ENCODE measurements at regions not wholly inside any gene's neighbourhood (a gene's known extent, or its start where the extent isn't known, plus 50 kb on each side); places are given as distances from the start of the nearest gene placed in this dataset.
A peak's percentile ranks its signal among the peaks of the same experiment; 100 is the strongest.

DNA sequence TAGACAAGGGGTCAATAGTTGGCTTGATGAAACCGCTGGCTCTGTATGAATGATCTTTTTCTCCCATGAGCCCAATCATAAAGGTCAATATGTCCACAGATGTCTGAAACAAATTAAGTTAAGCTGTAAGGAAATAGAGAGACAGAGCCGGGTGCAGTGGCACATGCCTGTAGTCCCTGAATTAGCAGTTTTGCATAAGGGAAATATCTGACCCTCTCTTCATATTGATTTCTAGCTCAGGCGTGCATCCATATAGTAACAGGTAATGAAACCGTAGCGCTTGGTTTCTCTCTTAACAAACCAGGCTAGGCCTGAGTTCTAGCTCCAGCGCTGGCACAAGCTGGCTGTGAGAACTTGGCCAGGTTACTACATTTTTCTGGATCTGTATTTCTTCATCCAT lies 118.1 kb upstream of the ERCC6L2 start:
- DNase-seq (ENCODE audit: low read depth in 2 of 2), result no peak

DNA sequence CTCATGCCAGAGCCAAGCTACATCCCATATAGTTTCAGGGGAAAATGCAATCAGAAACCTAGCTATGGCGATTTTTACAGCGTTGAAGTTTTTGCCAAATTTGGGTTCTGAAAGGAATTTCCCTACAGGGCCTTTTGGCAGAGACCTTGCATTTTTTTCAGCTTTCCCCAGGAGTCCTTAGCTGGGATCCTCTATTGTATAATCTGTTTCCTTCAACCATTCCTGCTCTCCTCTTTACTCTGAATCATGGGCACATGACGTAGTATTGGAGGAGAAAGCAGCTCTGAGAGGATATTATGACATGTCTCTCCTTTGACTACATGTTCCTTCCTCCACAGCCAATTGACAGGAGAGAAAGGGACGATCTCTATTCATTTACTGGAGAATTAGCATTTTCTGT lies 118.5 kb upstream of the ERCC6L2 start:
- peak; percentile 29 to 76 for DNase-seq (ENCODE audit: low read depth in 2 of 2)

DNA sequence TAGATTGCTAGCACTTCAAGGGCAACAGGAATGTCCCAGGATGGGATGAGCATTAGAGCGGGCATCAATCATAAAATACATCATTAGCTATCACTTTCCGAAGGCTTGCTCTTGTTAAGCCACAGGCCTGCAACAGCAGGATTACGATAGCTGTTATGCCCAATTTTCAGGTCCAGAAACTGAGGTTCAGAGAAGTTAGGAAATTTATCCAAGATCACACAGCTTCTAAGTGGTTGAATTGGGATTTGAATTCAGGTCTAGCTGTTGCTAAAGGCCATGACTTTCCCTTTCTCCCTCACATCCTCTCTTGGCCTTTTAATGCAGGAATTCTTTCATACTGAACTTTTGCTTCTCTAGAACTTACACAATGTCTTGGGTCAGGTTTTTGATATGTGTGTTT lies 119.4 kb upstream of the ERCC6L2 start:
- DNase-seq (ENCODE audit: low read depth in 2 of 2), result no peak

DNA sequence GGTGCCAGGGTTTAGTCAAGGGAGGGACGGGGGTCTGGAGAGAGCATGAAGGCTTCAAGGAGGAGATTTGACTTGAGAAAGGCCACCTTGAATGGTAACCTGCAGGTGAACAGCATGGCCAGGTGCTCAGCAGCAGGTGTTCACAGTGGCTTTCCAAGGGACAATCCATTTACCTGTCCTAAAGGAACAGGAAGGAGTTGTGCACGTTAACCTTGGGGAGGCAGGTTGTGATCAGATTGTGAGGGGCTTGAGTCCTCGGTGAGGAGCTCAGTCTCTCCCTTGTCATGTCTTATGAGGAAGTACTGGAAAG lies 120.1 kb upstream of the ERCC6L2 start:
- DNase-seq (ENCODE audit: low read depth in 2 of 2), result no peak

DNA sequence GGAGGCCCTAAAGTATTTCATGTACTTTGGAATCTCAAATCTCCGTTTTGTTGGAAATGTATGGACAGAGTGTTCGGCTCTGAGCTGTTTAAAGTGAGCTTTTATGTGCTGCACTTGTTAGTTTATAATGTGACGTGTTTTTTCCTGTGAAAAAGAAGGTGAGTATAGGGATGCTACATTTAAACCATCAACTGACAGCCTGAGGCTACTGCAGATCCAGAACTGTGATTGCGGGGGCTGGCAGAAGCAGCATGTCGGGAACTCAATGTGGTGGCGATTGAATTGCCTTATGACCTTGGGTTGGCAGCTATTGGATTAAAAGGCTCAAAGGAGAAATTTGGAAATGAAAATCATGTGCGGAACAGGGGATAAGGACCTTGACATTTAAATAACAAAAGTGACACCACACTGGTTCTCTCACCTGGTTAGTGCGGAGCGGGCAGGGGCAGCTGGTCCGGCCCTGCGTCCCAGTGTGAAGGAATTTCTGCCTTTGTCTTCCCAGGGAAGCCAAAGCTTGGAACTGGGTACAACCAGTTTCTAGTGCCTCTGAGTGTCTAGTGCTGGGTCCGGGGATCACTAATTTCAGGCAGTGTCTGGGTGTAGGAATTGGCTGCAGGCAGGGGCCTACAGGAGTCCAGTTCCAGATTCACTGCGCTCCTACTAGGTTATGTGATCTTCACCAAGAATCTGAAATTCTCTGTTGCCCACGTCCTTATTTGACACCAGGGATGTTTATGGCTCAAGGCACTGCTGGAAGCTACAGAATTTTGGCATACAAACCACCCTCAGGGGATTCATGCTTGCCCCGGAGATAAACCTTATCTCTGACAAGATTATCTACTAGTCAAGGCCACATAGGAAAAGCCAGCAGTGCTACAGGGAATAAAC lies 120.7 kb upstream of the ERCC6L2 start:
- no peak for DNase-seq (ENCODE audit: low read depth in 2 of 2)

DNA sequence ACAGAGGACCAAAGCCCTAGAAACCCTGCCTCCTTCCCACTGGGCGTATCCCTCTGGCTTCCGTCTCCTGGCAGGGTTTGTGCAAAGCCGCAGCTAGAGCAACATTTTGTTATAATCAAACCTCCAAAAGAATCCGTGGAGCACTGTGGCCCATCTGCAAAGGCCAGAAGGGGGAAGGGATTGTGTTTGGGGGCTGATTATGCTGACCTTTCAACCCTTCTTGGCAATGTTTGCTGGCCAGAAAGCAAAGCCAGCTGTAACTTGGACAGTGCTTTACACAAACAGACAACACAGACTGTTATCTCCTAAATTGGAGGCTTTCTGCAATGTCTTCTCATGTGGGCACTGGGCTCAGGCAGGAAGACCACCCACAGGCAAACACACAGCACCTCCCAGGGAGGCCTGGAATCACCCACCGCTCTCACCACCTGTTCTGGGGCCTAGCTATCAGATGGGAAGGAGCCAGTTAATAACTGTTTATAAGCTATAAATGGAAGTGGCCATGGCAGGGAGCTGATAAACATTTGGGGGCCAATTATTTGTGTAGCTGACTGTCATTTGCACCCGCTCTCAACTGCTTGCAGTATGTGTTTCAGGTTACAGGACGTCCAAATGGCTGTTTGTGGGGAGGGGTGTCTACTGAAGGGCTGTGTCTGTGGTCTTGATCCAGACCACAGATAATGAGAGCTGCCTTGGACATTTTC lies 121.6 kb upstream of the ERCC6L2 start:
- DNase-seq (ENCODE audit: low read depth in 2 of 2), result peak in 1 of 2 donors; percentile 23

DNA sequence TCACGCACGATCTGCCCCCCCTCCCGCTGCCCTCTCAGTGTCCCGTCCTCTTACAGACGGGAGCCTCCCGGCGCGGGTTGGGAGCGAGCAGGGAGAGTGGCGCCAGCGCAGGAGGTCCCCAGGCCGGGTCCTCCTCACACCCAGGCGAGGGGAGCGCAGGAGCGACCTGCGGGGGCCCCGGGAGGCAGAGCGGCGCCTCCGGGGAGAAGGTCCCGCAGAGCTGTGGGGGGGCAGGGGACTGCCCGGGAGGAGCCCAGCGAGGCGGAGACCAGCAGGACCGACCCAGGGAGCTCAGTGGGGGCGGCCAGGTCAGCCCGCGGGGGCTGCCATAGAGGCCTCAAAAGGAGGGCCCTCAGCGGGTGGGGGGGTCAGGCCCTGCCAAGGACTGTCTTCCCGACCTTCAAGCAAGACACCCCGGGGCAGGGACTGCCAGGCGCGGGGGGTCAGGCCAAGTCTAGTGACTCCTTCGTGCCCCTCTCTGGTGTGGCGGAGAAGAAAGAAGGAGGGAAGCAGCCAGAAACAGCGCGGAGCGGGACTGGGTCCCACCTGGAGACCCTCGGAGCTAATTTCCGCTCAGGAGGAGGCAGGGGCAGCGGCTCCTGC lies 123.3 kb upstream of the ERCC6L2 start:
- no peak for DNase-seq (ENCODE audit: low read depth in 2 of 2)

DNA sequence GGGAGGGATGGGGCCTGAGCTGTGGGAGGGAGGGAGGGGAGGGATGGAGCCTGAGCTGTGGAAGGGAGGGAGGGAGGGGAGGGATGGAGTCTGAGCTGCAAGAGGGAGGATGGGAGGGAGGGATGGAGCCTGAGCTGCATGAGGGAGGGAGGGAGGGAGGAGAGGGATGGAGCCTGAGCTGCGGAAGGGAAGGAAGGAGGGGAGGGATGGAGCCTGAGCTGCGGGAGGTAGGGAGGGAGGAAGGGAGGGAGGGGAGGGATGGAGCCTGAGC lies 124.0 kb upstream of the ERCC6L2 start:
- DNase-seq (ENCODE audit: low read depth in 2 of 2), result no peak

DNA sequence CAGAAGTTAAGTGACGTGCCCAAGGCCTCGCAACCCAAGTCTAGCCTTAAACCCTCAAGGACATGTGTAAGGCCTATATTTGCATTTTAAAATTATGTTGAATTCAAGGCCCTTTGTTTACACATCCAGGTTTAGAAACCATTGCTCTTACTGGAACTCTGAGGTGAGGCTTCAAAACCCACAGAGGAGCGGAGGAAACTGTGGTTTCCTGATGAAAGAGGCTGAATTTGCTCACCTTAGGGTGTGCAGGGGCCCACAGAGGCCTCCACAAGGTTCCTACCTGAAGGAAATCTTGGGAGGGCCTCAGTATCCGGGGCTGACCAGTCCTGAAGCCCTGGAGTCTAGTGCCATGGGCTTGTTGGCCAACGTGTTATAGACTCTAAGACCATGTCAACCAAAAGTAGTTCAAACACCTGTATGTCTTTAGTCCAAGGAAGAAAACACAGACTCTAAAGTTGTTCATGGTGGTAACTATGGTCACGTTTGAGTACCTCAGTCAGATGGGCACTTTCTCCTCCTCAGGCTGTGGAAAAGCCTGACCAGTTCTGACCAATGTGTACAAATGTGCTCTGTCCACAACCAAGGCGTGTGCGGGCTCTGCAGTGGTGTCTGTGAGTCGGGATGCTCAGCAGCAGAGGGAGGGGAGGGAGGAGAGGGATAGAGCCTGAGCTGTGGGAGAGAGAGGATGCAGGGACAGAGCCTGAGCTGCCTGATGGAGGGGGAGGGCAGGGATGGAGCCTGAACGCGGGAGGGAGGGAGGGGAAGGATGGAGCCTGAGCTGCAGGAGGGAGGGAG lies 124.6 kb upstream of the ERCC6L2 start:
- no peak for DNase-seq (ENCODE audit: low read depth in 2 of 2)

DNA sequence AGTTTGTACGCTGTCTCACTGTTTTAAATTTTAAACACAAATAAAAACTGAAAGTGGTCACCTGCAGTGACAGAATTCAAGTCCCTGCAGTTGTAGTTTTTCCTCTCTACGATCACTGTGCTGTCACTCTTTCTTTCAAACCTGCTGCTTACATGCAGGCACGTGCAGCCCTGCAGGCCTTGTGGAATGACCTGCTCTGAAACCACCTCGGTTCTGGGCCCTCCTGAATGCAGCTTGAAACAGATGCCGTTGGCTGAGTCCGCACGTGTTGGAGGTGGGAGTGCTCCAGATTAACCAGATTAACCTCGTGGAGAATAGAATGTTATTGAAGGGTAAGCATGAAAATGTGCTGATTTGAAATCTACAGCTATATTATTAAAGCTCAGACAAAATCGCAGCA lies 126.0 kb upstream of the ERCC6L2 start:
- DNase-seq (ENCODE audit: low read depth in 2 of 2), result no peak

DNA sequence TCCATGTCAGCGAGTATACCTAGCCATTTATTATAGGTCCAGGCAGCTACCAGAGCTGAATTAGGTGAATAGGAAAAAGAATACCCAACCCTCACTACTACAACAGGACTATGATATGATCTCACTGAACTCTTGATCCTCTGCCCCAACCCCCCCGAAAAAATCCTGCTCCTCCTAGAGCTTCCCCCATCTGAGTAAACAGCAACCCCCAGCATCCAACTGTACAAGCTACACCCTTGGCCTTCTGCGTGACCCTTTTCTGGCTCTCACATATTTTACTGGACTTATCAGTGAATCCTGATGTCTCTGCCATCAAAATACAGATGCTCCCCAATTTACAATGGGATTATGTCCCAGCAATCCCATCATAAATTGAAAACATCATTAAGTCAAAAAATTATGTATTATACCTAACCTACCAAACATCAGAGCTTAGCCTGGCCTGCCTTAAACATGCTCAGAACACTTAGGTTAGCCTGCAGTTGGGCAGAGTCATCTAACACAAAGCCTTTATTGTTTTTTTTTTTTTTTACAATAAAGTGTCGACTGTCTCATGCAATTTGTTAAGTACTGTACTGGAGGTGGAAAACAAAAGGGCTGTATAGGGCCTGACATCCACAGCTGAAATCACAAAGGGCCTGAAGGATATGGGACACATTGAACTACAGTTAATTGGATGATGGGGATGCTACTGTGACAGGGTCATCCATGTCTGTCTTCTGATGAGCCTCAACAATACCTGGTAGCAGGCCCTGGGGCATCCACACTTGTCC lies 128.9 kb upstream of the ERCC6L2 start:
- DNase-seq (ENCODE audit: low read depth in 2 of 2), result no peak

DNA sequence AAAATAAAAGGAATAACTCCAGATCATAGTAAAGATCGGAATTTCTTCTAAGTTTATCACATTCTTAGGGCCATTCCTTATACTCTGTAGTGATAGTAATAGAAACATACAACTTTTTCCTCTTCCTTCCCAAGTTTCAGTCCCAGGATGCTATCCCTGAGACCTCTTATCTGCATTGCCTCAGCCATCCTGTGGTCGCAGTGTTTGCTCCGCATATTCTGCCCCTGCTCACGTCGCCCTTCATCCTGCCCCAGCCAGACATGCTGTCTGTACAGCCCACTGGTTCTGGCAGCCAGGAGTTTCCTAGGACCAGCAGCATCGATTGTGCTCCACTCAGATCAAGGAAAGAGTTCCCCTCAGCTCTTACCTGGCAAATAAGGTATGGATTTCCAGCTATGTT lies 132.7 kb upstream of the ERCC6L2 start:
- DNase-seq (ENCODE audit: low read depth in 2 of 2), result no peak

DNA sequence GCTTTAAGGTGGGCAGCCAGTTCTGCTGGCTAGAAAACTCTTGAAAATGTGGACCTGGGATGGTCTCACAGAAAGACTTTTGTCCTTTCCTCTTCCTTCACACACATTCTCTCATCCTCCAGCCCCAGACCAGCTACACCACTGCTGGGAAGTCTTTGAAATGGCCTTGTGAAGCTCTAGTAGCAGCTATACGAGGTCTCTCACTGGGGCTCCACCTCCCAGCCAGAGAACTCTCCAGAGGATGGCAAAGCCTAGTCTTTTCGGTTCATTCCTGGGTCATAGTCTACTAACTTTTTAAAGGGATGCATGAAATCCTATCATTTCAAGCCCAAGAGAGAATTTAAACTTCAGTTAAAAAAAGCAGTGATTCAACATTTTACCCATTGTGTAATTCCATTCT lies 133.9 kb upstream of the ERCC6L2 start:
- DNase-seq (ENCODE audit: low read depth in 2 of 2), result no peak

DNA sequence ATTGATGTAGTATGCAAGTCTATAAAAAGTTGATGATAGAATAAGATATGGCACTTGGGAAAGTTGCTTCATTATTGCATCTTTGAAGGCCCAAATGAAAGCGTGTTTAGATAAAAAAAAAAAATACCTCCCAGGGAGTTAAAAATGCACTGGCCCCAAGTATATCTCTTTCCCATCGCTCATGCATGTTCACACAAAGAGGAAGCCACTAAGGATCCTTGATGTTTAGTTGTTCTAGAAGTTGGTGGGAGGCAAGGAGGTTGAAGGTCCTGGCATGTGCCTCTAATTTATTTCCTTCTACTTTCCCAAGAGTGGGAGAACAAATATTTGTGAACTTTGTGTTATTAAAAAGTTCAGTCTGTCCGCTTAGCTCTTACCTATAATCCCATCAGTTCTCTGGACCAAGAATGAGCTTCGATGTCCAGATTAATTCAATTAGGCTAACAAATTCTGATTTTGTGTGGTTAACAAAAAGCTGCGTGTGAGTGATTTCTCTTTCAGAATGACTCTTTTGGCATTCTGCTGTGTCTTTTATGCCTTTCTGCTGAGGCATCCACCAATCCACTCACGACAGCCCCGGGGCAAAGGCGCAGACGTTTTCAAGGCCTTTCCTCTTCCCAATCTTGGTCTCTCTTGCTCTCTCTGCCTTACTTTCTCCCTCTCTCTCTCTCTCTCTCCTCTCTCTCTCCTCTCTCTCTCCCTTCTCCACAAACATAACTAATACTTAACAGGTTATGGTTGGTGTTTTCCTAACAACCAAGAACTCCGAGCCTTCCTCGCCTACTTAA lies 135.1 kb upstream of the ERCC6L2 start:
- no peak for DNase-seq (ENCODE audit: low read depth in 2 of 2)

DNA sequence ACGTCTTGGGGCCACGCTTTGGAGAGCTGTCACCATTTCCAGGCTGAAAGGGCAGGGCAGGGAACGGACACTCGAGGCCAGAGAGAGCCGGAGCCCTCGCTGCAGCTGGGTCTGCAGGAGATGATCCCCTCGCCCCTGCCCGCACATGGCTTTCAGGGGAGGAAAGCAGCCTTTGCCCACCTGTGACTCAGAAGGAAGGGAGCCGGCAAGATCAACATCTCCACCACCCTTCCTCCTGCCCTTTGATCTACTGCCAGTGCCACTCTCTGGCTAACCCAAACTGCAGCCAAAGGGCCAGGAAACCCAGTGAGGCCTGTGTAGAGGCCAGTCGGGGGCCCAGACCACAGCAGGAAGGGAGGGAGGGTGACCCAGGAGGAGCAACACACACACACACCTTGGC lies 137.1 kb upstream of the ERCC6L2 start:
- no peak for DNase-seq (ENCODE audit: low read depth in 2 of 2)

DNA sequence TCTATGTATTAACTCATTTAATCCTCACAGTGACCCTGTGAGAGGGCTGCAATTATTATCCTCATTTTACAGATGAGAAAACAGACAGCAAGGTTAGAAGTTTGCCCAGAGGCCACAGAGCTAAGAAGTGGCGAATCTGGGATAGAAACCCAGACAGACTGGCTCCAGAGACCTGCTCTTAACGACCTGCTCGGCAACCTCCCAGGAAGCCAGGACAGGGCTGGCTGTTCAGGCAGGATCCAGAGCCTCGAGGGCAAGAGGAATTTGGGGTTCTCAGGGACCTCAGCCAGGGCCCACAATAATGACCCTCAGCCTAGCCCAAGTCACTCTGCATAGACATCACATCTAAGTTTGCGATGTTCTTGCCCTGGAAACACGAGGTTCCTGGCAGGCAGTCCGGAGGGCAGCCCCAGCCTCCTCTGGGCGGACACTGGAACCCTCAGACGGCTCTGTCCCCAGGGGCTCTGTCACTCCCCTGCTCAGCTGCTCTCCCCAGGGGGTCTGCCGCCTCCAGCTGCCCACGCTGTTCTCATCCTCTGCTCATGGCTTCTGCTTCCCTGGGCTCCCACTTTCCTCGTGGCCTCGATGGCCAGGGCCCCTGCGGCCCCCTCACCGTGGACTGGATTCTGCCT lies 138.5 kb upstream of the ERCC6L2 start:
- DNase-seq (ENCODE audit: low read depth in 2 of 2), result no peak

DNA sequence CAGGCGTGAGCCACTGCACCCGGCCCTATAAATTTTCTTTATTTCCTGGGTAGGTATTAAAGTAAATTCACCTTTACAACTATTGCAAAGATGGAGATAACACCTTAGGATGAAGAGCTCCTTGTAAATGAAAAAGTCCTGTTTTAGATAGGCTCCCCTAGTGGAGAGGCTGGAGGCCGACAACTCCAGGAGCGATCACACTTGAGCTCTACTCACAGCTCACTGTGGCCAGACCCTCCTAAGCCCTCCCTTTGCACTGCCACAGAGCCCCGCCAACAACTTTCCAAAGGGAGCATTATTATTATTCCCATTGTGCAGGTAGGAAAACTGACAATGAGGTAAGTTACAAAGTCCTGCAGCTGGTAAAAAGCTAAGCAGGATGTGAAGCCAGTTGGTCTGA lies 139.1 kb upstream of the ERCC6L2 start:
- DNase-seq (ENCODE audit: low read depth in 2 of 2), result peak; percentile 8 to 18

DNA sequence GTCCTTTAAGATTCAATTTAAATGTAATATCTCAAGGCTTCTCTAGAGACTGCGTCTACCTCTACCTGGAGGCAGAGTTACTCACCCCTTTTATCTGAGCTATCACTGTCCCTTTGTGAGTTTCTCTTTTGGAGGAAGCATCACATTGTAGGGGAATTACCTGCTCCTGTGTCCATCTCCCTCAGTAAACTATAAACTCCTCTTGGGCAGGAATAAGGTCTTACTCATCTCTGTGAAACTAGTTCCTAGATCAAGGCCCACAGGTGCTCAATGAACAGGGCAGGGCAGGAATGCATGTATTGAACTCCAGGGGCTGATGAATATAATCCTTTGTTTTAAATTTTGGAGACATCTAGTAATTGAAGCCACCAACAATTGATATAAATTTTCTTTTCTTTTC lies 139.8 kb upstream of the ERCC6L2 start:
- no peak for DNase-seq (ENCODE audit: low read depth in 2 of 2)

DNA sequence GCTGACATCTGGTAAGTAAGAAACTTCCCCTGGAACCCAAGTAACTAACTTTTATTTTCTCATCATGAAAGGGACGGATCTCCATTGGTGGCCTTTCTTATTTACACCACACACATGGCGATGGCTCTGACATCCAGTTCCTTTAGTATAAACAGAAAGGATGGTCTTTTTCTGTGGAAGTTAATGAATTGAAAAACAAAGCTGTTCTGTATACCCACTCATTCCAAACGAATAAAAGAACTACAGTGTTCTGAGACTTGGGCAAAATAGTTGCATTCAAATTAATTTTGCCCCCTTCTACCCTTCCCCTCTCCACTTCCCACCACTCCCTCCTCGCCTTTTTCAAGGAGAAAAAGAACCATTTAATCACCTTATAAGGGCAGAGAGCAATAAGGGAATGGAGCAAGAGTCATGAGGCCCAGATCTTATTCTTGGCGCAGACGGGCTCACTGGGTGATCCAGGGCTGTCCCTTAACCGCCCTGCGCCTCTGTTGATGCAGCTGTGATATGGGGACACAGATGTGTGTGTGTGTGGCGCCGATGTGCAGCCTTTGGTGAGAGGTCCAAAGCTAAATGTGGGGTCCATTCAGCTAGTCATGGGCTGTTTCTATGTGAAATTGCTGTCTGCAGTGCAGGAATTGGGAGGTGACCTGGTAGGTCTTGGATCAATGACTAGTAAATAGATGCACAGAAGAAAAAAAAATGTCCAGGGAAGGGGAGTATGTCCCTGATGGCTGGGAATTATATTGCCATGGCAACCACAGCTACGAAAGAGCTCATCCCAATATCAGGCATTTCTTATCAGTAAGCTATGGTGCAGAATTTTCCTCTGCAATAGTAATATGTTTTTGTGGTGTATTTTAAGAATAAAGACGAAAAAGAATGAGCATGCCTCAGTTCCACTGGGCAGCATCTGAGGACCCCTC lies 141.5 kb upstream of the ERCC6L2 start:
- no peak for DNase-seq (ENCODE audit: low read depth in 2 of 2)

Measured in lung microvascular endothelial cell (primary cell).